OCI-LY3 (cell line): ENCODE measurements at regions not wholly inside any gene's neighbourhood (a gene's known extent, or its start where the extent isn't known, plus 50 kb on each side); places are given as distances from the start of the nearest gene placed in this dataset.

Experiments
- H2AFZ ChIP-seq: fragments of 200-600, 300-600 bp; shearing (Covaris generic); 2 replicates; pipeline ENCODE4 v1.6.0; 2014; ENCODE audit warnings: antibody characterized with exemption, low read depth, low read length
- H3K27ac ChIP-seq: fragments of 200-600, 300-600 bp; sonication (generic); 2 replicates; pipeline ENCODE4 v1.5.1; 2014; ENCODE audit warnings: mild to moderate bottlenecking, low read length, moderate library complexity, mixed read lengths
- H3K27me3 ChIP-seq: fragments of 200-600, 300-600 bp; sonication (generic); 2 replicates; pipeline ENCODE4 v1.6.1; 2014; ENCODE audit warnings: low read depth, low read length, mixed read lengths
- H3K36me3 ChIP-seq: fragments of 200-600, 300-600 bp; sonication (generic); replicated peaks from 2 replicates; pipeline ENCODE3; 2014; ENCODE audit warnings: low read depth, low read length, mixed read lengths
- H3K4me1 ChIP-seq: fragments of 300-600, 200-600 bp; sonication (generic); 2 replicates; pipeline ENCODE4 v1.6.1; 2014; ENCODE audit warnings: low read length, mixed read lengths
- H3K4me2 ChIP-seq: fragments of 200-600, 300-600 bp; sonication (generic); 2 replicates; pipeline ENCODE4 v1.6.1; 2014; ENCODE audit warnings: low read length, mixed read lengths
- H3K4me3 ChIP-seq: fragments of 300-600, 200-600 bp; sonication (generic); 2 replicates; pipeline ENCODE4 v1.5.1; 2014; ENCODE audit warnings: antibody characterized with exemption, mild to moderate bottlenecking, low read length, moderate library complexity
- H3K79me2 ChIP-seq: fragments of 300-600, 200-600 bp; shearing (Covaris generic); 2 replicates; pipeline ENCODE4 v1.6.1; 2014; ENCODE audit warnings: mild to moderate bottlenecking, low read length, mixed read lengths
- H3K9ac ChIP-seq: fragments of 300-600, 200-600 bp; shearing (Covaris generic); 2 replicates; pipeline ENCODE4 v1.6.0; 2014; ENCODE audit warnings: mild to moderate bottlenecking, low read length, moderate library complexity
- H3K9me3 ChIP-seq: fragments of 200-600, 300-600 bp; shearing (Covaris generic); 2 replicates; pipeline ENCODE4 v1.6.1; 2014; ENCODE audit warnings: low read length, mixed read lengths; ENCODE audit not compliant: insufficient read depth
- H4K20me1 ChIP-seq: fragments of 200-600, 300-600 bp; sonication (generic); 2 replicates; pipeline ENCODE4 v1.6.1; 2016; ENCODE audit warnings: low read length, mixed read lengths; ENCODE audit not compliant: insufficient read depth
- CTCF ChIP-seq: fragments of 200-600, 300-600 bp; sonication (generic); IDR thresholded peaks from 2 replicates; pipeline ENCODE4 v1.5.1; 2014; ENCODE audit warnings: antibody characterized with exemption, low read length, low read depth
- EZH2phosphoT487 ChIP-seq: fragments of 200-600 bp; shearing (Covaris generic); IDR thresholded peaks from 2 replicates; pipeline ENCODE4 v1.6.1; 2018; ENCODE audit warnings: antibody characterized with exemption, mixed run types, low read depth

GRCh38 chr3:59306436-59306835 is 256.6 kb upstream of the CFAP20DC start:
- Histone ChIP-seq H3K79me2 (no peaks in the 10 kb centered on the region), H3K9ac (no peak overlapping the region), H3K4me1 (peaks cover 13% of the 10 kb centered on the region), H3K27me3 (no peaks in the 10 kb centered on the region), H3K36me3 (no peaks in the 10 kb centered on the region), H2AFZ (no peak overlapping the region), H3K27ac (no peak overlapping the region), H3K9me3 (no peaks in the 10 kb centered on the region), H3K4me2 (no peak overlapping the region), H3K4me3 (no peak overlapping the region), H4K20me1 (no peaks in the 10 kb centered on the region)
- TF ChIP-seq EZH2phosphoT487 (no peak), CTCF (no peak)

GRCh38 chr3:59304296-59304695 is 254.5 kb upstream of the CFAP20DC start:
- no peak overlapping the region for H3K4me2 ChIP-seq
- TF ChIP-seq EZH2phosphoT487 (no peak), CTCF (no peak)
- no peaks in the 10 kb centered on the region for H4K20me1 ChIP-seq
- no peaks in the 10 kb centered on the region for H3K27me3 ChIP-seq
- no peaks in the 10 kb centered on the region for H3K9me3 ChIP-seq
- H2AFZ ChIP-seq, result no peak overlapping the region
- H3K36me3 ChIP-seq, result no peaks in the 10 kb centered on the region
- no peak overlapping the region for H3K9ac ChIP-seq
- H3K79me2 ChIP-seq, result no peaks in the 10 kb centered on the region
- H3K4me1 ChIP-seq, result no peaks in the 10 kb centered on the region
- no peak overlapping the region for H3K27ac ChIP-seq
- H3K4me3 ChIP-seq, result no peak overlapping the region

- Histone ChIP-seq H3K4me2 (no peak overlapping the region), H3K4me1 (no peaks in the 10 kb centered on the region), H4K20me1 (no peaks in the 10 kb centered on the region), H3K27me3 (no peaks in the 10 kb centered on the region), H3K27ac (no peak overlapping the region), H3K9ac (no peak overlapping the region), H2AFZ (no peak overlapping the region), H3K36me3 (no peaks in the 10 kb centered on the region), H3K4me3 (no peak overlapping the region), H3K9me3 (no peaks in the 10 kb centered on the region), H3K79me2 (no peaks in the 10 kb centered on the region)
- no peak for TF ChIP-seq EZH2phosphoT487
- TF ChIP-seq CTCF, result no peak
Observed at GRCh38 chr3:59303452-59303851, 253.6 kb upstream of the CFAP20DC start.

GRCh38 chr3:59302442-59302841 is 252.6 kb upstream of the CFAP20DC start:
- Histone ChIP-seq H3K4me2 (no peak overlapping the region), H3K27ac (no peak overlapping the region), H3K9ac (no peak overlapping the region), H4K20me1 (no peaks in the 10 kb centered on the region), H2AFZ (no peak overlapping the region), H3K4me1 (no peaks in the 10 kb centered on the region), H3K36me3 (no peaks in the 10 kb centered on the region), H3K4me3 (no peak overlapping the region), H3K9me3 (no peaks in the 10 kb centered on the region), H3K79me2 (no peaks in the 10 kb centered on the region), H3K27me3 (no peaks in the 10 kb centered on the region)
- TF ChIP-seq CTCF, result no peak
- TF ChIP-seq EZH2phosphoT487, result no peak
